Calu3 (cell line): ENCODE measurements at regions not wholly inside any gene's neighbourhood (a gene's known extent, or its start where the extent isn't known, plus 50 kb on each side); places are given as distances from the start of the nearest gene placed in this dataset.

Source experiments
- BruUV-seq: library from RNA; stranded (reverse); fragments of 400-500 nt; replicated peaks from 2 replicates; lab custom pipeline; 2021; lab: Mats Ljungman, UMichigan
- CTCF ChIA-PET: fragments of 300-600 bp; sonication (Branson Sonifier 250); formaldehyde crosslinking; loops from one replicate; lab custom pipeline; 2022; ENCODE audit warnings: antibody characterized with exemption; lab: Charles Lee
- DNase-seq: peaks from one replicate; pipeline ENCODE4 v3.0.0; 2022
- H3K27ac Mint-ChIP-seq: one replicate; pipeline ENCODE4 v1.8.0; 2022; ENCODE audit warnings: mixed read lengths; ENCODE audit not compliant: unreplicated experiment
- H3K27me3 Mint-ChIP-seq: one replicate; pipeline ENCODE4 v1.8.0; 2022; ENCODE audit warnings: mixed read lengths; ENCODE audit not compliant: unreplicated experiment
- H3K36me3 Mint-ChIP-seq: one replicate; pipeline ENCODE4 v1.8.0; 2022; ENCODE audit warnings: mild to moderate bottlenecking, moderate library complexity, mixed read lengths; ENCODE audit not compliant: insufficient read depth, unreplicated experiment
- H3K4me1 Mint-ChIP-seq: one replicate; pipeline ENCODE4 v1.8.0; 2022; ENCODE audit warnings: mild to moderate bottlenecking, low read depth, mixed read lengths; ENCODE audit not compliant: unreplicated experiment
- H3K4me3 Mint-ChIP-seq: one replicate; pipeline ENCODE4 v1.8.0; 2022; ENCODE audit warnings: mild to moderate bottlenecking, low read depth, moderate library complexity, mixed read lengths; ENCODE audit not compliant: unreplicated experiment
- H3K9me3 Mint-ChIP-seq: one replicate; pipeline ENCODE4 v1.8.0; 2022; ENCODE audit warnings: low read depth, mixed read lengths; ENCODE audit not compliant: unreplicated experiment
- CTCF ChIP-seq: fragments of 200-600 bp; IDR thresholded peaks from one replicate; pipeline ENCODE4 v1.8.0; 2022; ENCODE audit warnings: antibody characterized with exemption; ENCODE audit not compliant: unreplicated experiment
- intact Hi-C: fragments of 100-400 bp; cut with micrococcal nuclease; formaldehyde crosslinking; loops from one replicate; pipeline ENCODE4 v1.10.0; 2022; ENCODE audit not compliant: unreplicated experiment

GRCh38 chr10:25707572-25707971 is 226.5 kb upstream of the MYO3A start:
- no peak for TF ChIP-seq CTCF
- BruUV-seq, result no TSS peak
- DNase-seq, result no peak
- Mint-ChIP-seq H3K27ac (no peak overlapping the region), H3K36me3 (no peaks in the 10 kb centered on the region), H3K4me1 (no peaks in the 10 kb centered on the region), H3K4me3 (no peak overlapping the region), H3K9me3 (no peaks in the 10 kb centered on the region), H3K27me3 (peaks cover 18% of the 10 kb centered on the region)
- intact Hi-C loops, result no loop called here
- CTCF ChIA-PET, result no interaction called here

- no peaks in the 10 kb centered on the region for H3K4me1 Mint-ChIP-seq
- no TSS peak for BruUV-seq
- H3K4me3 Mint-ChIP-seq, result no peak overlapping the region
- no peaks in the 10 kb centered on the region for H3K9me3 Mint-ChIP-seq
- no peak overlapping the region for H3K27ac Mint-ChIP-seq
- CTCF ChIA-PET, result no interaction called here
- H3K36me3 Mint-ChIP-seq, result no peaks in the 10 kb centered on the region
- no peak for TF ChIP-seq CTCF
- H3K27me3 Mint-ChIP-seq, result peaks cover 18% of the 10 kb centered on the region
- intact Hi-C loops, result no loop called here
- no peak for DNase-seq
These were observed 225.9 kb upstream of the MYO3A start for GRCh38 chr10:25707976-25708671.

GRCh38 chr10:25713894-25714240 is 220.2 kb upstream of the MYO3A start:
- H3K36me3 Mint-ChIP-seq, result no peaks in the 10 kb centered on the region
- H3K4me3 Mint-ChIP-seq, result no peak overlapping the region
- H3K27ac Mint-ChIP-seq, result no peak overlapping the region
- peaks cover 8% of the 10 kb centered on the region for H3K4me1 Mint-ChIP-seq
- DNase-seq, result no peak
- H3K9me3 Mint-ChIP-seq, result no peaks in the 10 kb centered on the region
- intact Hi-C loops, result loop anchor here (2.0 to 10.0 kb wide), 2 partner anchors 191 to 599 kb away; no protein-coding TSS in a partner anchor
- no TSS peak for BruUV-seq
- CTCF ChIA-PET, result no interaction called here
- TF ChIP-seq CTCF, result no peak
- peaks cover 34% of the 10 kb centered on the region for H3K27me3 Mint-ChIP-seq

GRCh38 chr10:25724241-25724640 is 209.8 kb upstream of the MYO3A start:
- CTCF ChIA-PET, result no interaction called here
- Mint-ChIP-seq H3K4me3 (no peak overlapping the region), H3K9me3 (no peaks in the 10 kb centered on the region), H3K4me1 (no peaks in the 10 kb centered on the region), H3K36me3 (no peaks in the 10 kb centered on the region), H3K27me3 (peaks cover 40% of the 10 kb centered on the region), H3K27ac (no peak overlapping the region)
- intact Hi-C loops, result no loop called here
- TF ChIP-seq CTCF, result no peak
- no TSS peak for BruUV-seq
- no peak for DNase-seq
